ENCODE measurements at regions not wholly inside any gene's neighbourhood (a gene's known extent, or its start where the extent isn't known, plus 50 kb on each side); places are given as distances from the start of the nearest gene placed in this dataset.
A peak's percentile ranks its signal among the peaks of the same experiment; 100 is the strongest.

GRCh38 chr7:28882869-28883470 lies 75.2 kb downstream of the TRIL start:
- H4K20me1 ChIP-seq (ENCODE audit: insufficient read depth, low read length, poor library complexity, severe bottlenecking): no peaks in the 10 kb centered on the region
- H3K4me3 ChIP-seq (ENCODE audit: low read length, poor library complexity, severe bottlenecking): no peak overlapping the region
- H3F3A ChIP-seq (ENCODE audit: low read depth): no peaks in the 10 kb centered on the region
- H3K4me1 ChIP-seq (ENCODE audit: insufficient read depth, low read length, poor library complexity, severe bottlenecking): no peaks in the 10 kb centered on the region
- H2AFZ ChIP-seq (ENCODE audit: low read length): no peak overlapping the region
- no peak overlapping the region for H3K9ac ChIP-seq (ENCODE audit: low read depth, low read length, poor library complexity, severe bottlenecking)
- no peak overlapping the region for H3K4me2 ChIP-seq (ENCODE audit: low read depth, low read length, poor library complexity, severe bottlenecking)
- H3K9me3 ChIP-seq (ENCODE audit: insufficient read depth, low read depth, low read length): no peaks in the 10 kb centered on the region
- H3K36me3 ChIP-seq (ENCODE audit: insufficient read depth, low read length): no peaks in the 10 kb centered on the region
- H3K79me2 ChIP-seq (ENCODE audit: insufficient read depth, low read length): no peaks in the 10 kb centered on the region
- no peak for TF ChIP-seq EZH2phosphoT487 (IDR thresholded peaks at IDR 0.05; ENCODE audit: borderline replicate concordance)
- no peak for TF ChIP-seq CTCF (conservative IDR thresholded peaks at IDR 0.05; ENCODE audit: low read length)
- no peaks in the 10 kb centered on the region for H3K9me2 ChIP-seq (replicated peaks; ENCODE audit: low read depth, low read length)
- H3K27me3 ChIP-seq (ENCODE audit: insufficient read depth, low read length, poor library complexity, severe bottlenecking): no peaks in the 10 kb centered on the region

- H4K20me1 ChIP-seq (ENCODE audit: insufficient read depth, low read length, poor library complexity, severe bottlenecking): no peaks in the 10 kb centered on the region
- no peak overlapping the region for H2AFZ ChIP-seq (ENCODE audit: low read length)
- H3K9me3 ChIP-seq (ENCODE audit: insufficient read depth, low read depth, low read length): no peaks in the 10 kb centered on the region
- H3K9me2 ChIP-seq (replicated peaks; ENCODE audit: low read depth, low read length): no peaks in the 10 kb centered on the region
- no peaks in the 10 kb centered on the region for H3K27me3 ChIP-seq (ENCODE audit: insufficient read depth, low read length, poor library complexity, severe bottlenecking)
- no peaks in the 10 kb centered on the region for H3K79me2 ChIP-seq (ENCODE audit: insufficient read depth, low read length)
- H3K9ac ChIP-seq (ENCODE audit: low read depth, low read length, poor library complexity, severe bottlenecking): no peak overlapping the region
- no peaks in the 10 kb centered on the region for H3F3A ChIP-seq (ENCODE audit: low read depth)
- H3K4me2 ChIP-seq (ENCODE audit: low read depth, low read length, poor library complexity, severe bottlenecking): no peak overlapping the region
- no peaks in the 10 kb centered on the region for H3K36me3 ChIP-seq (ENCODE audit: insufficient read depth, low read length)
- H3K4me1 ChIP-seq (ENCODE audit: insufficient read depth, low read length, poor library complexity, severe bottlenecking): no peaks in the 10 kb centered on the region
- no peak overlapping the region for H3K4me3 ChIP-seq (ENCODE audit: low read length, poor library complexity, severe bottlenecking)
- no peak for TF ChIP-seq EZH2phosphoT487 (IDR thresholded peaks at IDR 0.05; ENCODE audit: borderline replicate concordance)
- peak; percentile 35 for TF ChIP-seq CTCF (conservative IDR thresholded peaks at IDR 0.05; ENCODE audit: low read length)
Observed at GRCh38 chr7:28879105-28879504, 79.0 kb downstream of the TRIL start.

- no peaks in the 10 kb centered on the region for H3K9me3 ChIP-seq (ENCODE audit: insufficient read depth, low read depth, low read length)
- H3K4me3 ChIP-seq (ENCODE audit: low read length, poor library complexity, severe bottlenecking): no peak overlapping the region
- H3K36me3 ChIP-seq (ENCODE audit: insufficient read depth, low read length): no peaks in the 10 kb centered on the region
- no peak overlapping the region for H3K4me2 ChIP-seq (ENCODE audit: low read depth, low read length, poor library complexity, severe bottlenecking)
- no peaks in the 10 kb centered on the region for H3K79me2 ChIP-seq (ENCODE audit: insufficient read depth, low read length)
- no peak overlapping the region for H2AFZ ChIP-seq (ENCODE audit: low read length)
- TF ChIP-seq CTCF (conservative IDR thresholded peaks at IDR 0.05; ENCODE audit: low read length) (no peak), EZH2phosphoT487 (IDR thresholded peaks at IDR 0.05; ENCODE audit: borderline replicate concordance) (no peak)
- H4K20me1 ChIP-seq (ENCODE audit: insufficient read depth, low read length, poor library complexity, severe bottlenecking): no peaks in the 10 kb centered on the region
- no peaks in the 10 kb centered on the region for H3K27me3 ChIP-seq (ENCODE audit: insufficient read depth, low read length, poor library complexity, severe bottlenecking)
- no peaks in the 10 kb centered on the region for H3K4me1 ChIP-seq (ENCODE audit: insufficient read depth, low read length, poor library complexity, severe bottlenecking)
- no peaks in the 10 kb centered on the region for H3F3A ChIP-seq (ENCODE audit: low read depth)
- no peaks in the 10 kb centered on the region for H3K9me2 ChIP-seq (replicated peaks; ENCODE audit: low read depth, low read length)
- no peak overlapping the region for H3K9ac ChIP-seq (ENCODE audit: low read depth, low read length, poor library complexity, severe bottlenecking)
Observed at GRCh38 chr7:28878481-28878880, 79.6 kb downstream of the TRIL start.
